ENCODE measurements at regions not wholly inside any gene's neighbourhood (a gene's known extent, or its start where the extent isn't known, plus 50 kb on each side); places are given as distances from the start of the nearest gene placed in this dataset.

- Histone ChIP-seq H3K9ac (ENCODE audit: low read length) (no peak overlapping the region), H2BK5ac (ENCODE audit: low read length) (no peak overlapping the region), H3K4me3 (ENCODE audit: low read length) (no peak overlapping the region), H3K79me1 (ENCODE audit: low read length) (no peaks in the 10 kb centered on the region), H3K23ac (ENCODE audit: low read length) (no peak overlapping the region), H2BK15ac (replicated peaks; ENCODE audit: low read depth) (no peak overlapping the region), H3K56ac (ENCODE audit: low read length) (no peak overlapping the region), H3K27ac (ENCODE audit: low read depth, low read length) (no peak overlapping the region), H4K5ac (ENCODE audit: low read length) (no peak overlapping the region), H2BK120ac (ENCODE audit: low read depth, low read length) (no peak overlapping the region), H3K27me3 (ENCODE audit: insufficient read depth, low read length, poor library complexity) (no peaks in the 10 kb centered on the region), H3K4me1 (ENCODE audit: control insufficient read depth, low read depth, low read length) (no peaks in the 10 kb centered on the region), H3K18ac (ENCODE audit: low read length) (no peak overlapping the region), H3K4me2 (ENCODE audit: low read length) (no peak overlapping the region), H3K4ac (ENCODE audit: low read depth, low read length) (no peak overlapping the region), H3K79me2 (ENCODE audit: control insufficient read depth, insufficient read depth, low read length) (no peaks in the 10 kb centered on the region), H2AK5ac (ENCODE audit: low read length) (no peak overlapping the region), H4K8ac (ENCODE audit: low read depth, low read length) (no peak overlapping the region), H3K36me3 (ENCODE audit: control insufficient read depth, insufficient read depth, low read length) (no peaks in the 10 kb centered on the region)
- DNase-seq = no peak
- no CpG with 5 or more reads among the region's 10 CpGs for WGBS (ENCODE audit: extremely low coverage, insufficient coverage, low lambda C conversion rate)
These were observed 105.8 kb upstream of the PPP1R26 start for GRCh38 chr9:135373820-135374219.

DNA sequence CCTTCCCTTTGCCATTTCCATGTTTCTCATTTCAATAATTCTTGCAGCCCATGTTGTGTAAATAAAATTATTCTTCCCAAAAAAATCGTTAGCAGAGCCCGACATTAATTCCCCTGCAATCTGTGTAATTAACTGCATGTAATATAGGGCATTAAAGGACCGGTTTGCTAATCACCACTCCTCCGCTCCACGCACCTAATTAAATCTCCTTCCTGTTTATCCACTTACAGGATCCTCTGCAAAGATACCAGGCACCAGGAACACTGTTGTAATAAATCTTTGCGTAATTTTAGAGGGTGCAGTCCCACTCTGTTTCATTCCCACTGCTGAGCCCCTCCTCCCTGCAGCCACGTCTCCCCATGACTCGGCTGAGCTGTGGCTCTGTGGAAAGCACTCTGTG is 105.0 kb upstream of the PPP1R26 start:
- Histone ChIP-seq H2BK120ac (ENCODE audit: low read depth, low read length) (no peak overlapping the region), H3K4me3 (ENCODE audit: low read length) (no peak overlapping the region), H3K4me2 (ENCODE audit: low read length) (no peak overlapping the region), H4K8ac (ENCODE audit: low read depth, low read length) (no peak overlapping the region), H3K27me3 (ENCODE audit: insufficient read depth, low read length, poor library complexity) (no peaks in the 10 kb centered on the region), H3K4ac (ENCODE audit: low read depth, low read length) (no peak overlapping the region), H3K79me2 (ENCODE audit: control insufficient read depth, insufficient read depth, low read length) (no peaks in the 10 kb centered on the region), H3K18ac (ENCODE audit: low read length) (no peak overlapping the region), H3K79me1 (ENCODE audit: low read length) (no peaks in the 10 kb centered on the region), H2AK5ac (ENCODE audit: low read length) (no peak overlapping the region), H2BK5ac (ENCODE audit: low read length) (no peak overlapping the region), H4K5ac (ENCODE audit: low read length) (no peak overlapping the region), H2BK15ac (replicated peaks; ENCODE audit: low read depth) (no peak overlapping the region), H3K27ac (ENCODE audit: low read depth, low read length) (no peak overlapping the region), H3K56ac (ENCODE audit: low read length) (no peak overlapping the region), H3K9ac (ENCODE audit: low read length) (no peak overlapping the region), H3K23ac (ENCODE audit: low read length) (no peak overlapping the region), H3K4me1 (ENCODE audit: control insufficient read depth, low read depth, low read length) (no peaks in the 10 kb centered on the region), H3K36me3 (ENCODE audit: control insufficient read depth, insufficient read depth, low read length) (no peaks in the 10 kb centered on the region)
- DNase-seq = no peak
- WGBS (ENCODE audit: extremely low coverage, insufficient coverage, low lambda C conversion rate) = no CpG with 5 or more reads among the region's 8 CpGs

DNA sequence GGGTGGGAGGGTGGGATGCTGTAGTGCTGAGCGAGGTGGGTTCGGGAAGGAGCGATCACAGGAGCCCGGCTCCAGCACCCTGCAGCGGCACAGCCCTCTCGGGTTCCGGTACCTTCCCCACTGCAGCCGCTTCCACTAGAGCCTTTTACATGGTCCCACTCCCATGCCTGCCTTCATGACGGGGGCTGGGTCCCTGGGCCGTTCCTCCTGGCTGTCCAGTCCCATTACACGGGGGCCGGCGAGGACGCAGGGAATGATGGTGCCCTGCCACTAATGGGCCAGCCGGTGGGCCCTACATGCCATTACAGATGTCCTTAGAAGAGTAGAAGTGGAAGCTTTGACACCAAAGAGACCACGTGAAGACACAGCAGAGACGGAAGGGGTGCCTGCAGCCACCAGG is 104.6 kb upstream of the PPP1R26 start:
- H3K27me3 ChIP-seq (ENCODE audit: insufficient read depth, low read length, poor library complexity) = no peaks in the 10 kb centered on the region
- H3K56ac ChIP-seq (ENCODE audit: low read length) = no peak overlapping the region
- no peaks in the 10 kb centered on the region for H3K79me2 ChIP-seq (ENCODE audit: control insufficient read depth, insufficient read depth, low read length)
- H2BK120ac ChIP-seq (ENCODE audit: low read depth, low read length) = no peak overlapping the region
- H2BK5ac ChIP-seq (ENCODE audit: low read length) = no peak overlapping the region
- no peak overlapping the region for H3K4me2 ChIP-seq (ENCODE audit: low read length)
- no peak overlapping the region for H3K27ac ChIP-seq (ENCODE audit: low read depth, low read length)
- no peaks in the 10 kb centered on the region for H3K79me1 ChIP-seq (ENCODE audit: low read length)
- no peak overlapping the region for H3K4ac ChIP-seq (ENCODE audit: low read depth, low read length)
- no peak for DNase-seq
- no peak overlapping the region for H3K9ac ChIP-seq (ENCODE audit: low read length)
- no peaks in the 10 kb centered on the region for H3K4me1 ChIP-seq (ENCODE audit: control insufficient read depth, low read depth, low read length)
- no peaks in the 10 kb centered on the region for H3K36me3 ChIP-seq (ENCODE audit: control insufficient read depth, insufficient read depth, low read length)
- H2AK5ac ChIP-seq (ENCODE audit: low read length) = no peak overlapping the region
- no peak overlapping the region for H4K8ac ChIP-seq (ENCODE audit: low read depth, low read length)
- H3K18ac ChIP-seq (ENCODE audit: low read length) = no peak overlapping the region
- no CpG with 5 or more reads among the region's 17 CpGs for WGBS (ENCODE audit: extremely low coverage, insufficient coverage, low lambda C conversion rate)
- no peak overlapping the region for H3K4me3 ChIP-seq (ENCODE audit: low read length)
- no peak overlapping the region for H2BK15ac ChIP-seq (replicated peaks; ENCODE audit: low read depth)
- H4K5ac ChIP-seq (ENCODE audit: low read length) = no peak overlapping the region
- H3K23ac ChIP-seq (ENCODE audit: low read length) = no peak overlapping the region

DNA sequence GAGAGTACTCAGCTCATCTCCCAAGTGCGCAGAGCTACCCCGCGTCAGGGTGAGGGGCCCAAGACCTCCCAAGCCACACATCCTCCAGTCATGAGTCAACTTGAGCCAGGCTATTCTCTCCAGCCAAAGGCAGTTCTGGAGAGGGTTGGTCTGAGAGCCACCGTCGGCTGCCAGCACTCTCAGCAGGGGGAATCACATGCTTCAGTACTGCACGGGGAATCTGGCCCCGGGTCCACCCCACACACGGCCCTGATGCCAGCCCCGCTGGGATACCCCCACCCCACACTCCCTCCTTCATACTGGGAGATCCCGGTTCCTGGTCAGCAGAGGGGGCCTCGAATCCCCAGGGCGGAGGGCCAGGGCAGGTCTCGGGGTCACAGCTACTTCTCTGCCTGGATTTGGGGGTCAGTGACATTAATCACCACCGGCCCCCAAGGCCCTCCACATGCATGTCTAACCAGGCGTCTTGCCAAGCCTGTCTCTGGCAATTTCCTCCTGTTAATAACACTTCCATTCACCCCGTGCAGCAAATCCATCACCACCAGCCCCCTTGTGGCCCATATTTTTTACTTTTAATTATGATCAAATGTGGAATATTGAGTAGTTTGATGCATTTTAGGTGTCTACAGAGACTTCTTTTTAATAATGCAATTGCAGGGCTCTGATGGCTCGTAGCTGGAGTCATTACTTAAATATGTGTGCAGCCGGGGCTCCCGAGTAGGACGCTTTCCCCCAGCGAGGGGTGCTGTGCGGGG is 102.9 kb upstream of the PPP1R26 start:
- no peak overlapping the region for H3K27ac ChIP-seq (ENCODE audit: low read depth, low read length)
- no peak overlapping the region for H4K5ac ChIP-seq (ENCODE audit: low read length)
- no peak for DNase-seq
- H2BK120ac ChIP-seq (ENCODE audit: low read depth, low read length) = no peak overlapping the region
- H4K8ac ChIP-seq (ENCODE audit: low read depth, low read length) = no peak overlapping the region
- no peak overlapping the region for H3K18ac ChIP-seq (ENCODE audit: low read length)
- no peaks in the 10 kb centered on the region for H3K79me1 ChIP-seq (ENCODE audit: low read length)
- no peaks in the 10 kb centered on the region for H3K27me3 ChIP-seq (ENCODE audit: insufficient read depth, low read length, poor library complexity)
- no peak overlapping the region for H3K4ac ChIP-seq (ENCODE audit: low read depth, low read length)
- no peak overlapping the region for H3K4me2 ChIP-seq (ENCODE audit: low read length)
- H3K9ac ChIP-seq (ENCODE audit: low read length) = no peak overlapping the region
- H2AK5ac ChIP-seq (ENCODE audit: low read length) = no peak overlapping the region
- H3K4me3 ChIP-seq (ENCODE audit: low read length) = no peak overlapping the region
- H3K56ac ChIP-seq (ENCODE audit: low read length) = no peak overlapping the region
- H2BK5ac ChIP-seq (ENCODE audit: low read length) = no peak overlapping the region
- no peak overlapping the region for H3K23ac ChIP-seq (ENCODE audit: low read length)
- H3K36me3 ChIP-seq (ENCODE audit: control insufficient read depth, insufficient read depth, low read length) = no peaks in the 10 kb centered on the region
- no peaks in the 10 kb centered on the region for H3K79me2 ChIP-seq (ENCODE audit: control insufficient read depth, insufficient read depth, low read length)
- H3K4me1 ChIP-seq (ENCODE audit: control insufficient read depth, low read depth, low read length) = no peaks in the 10 kb centered on the region
- no CpG with 5 or more reads among the region's 22 CpGs for WGBS (ENCODE audit: extremely low coverage, insufficient coverage, low lambda C conversion rate)
- H2BK15ac ChIP-seq (replicated peaks; ENCODE audit: low read depth) = no peak overlapping the region

GRCh38 chr9:135377431-135377830 is 102.2 kb upstream of the PPP1R26 start:
- no peak overlapping the region for H2BK15ac ChIP-seq (replicated peaks; ENCODE audit: low read depth)
- DNase-seq = no peak
- no CpG with 5 or more reads among the region's 12 CpGs for WGBS (ENCODE audit: extremely low coverage, insufficient coverage, low lambda C conversion rate)

DNA sequence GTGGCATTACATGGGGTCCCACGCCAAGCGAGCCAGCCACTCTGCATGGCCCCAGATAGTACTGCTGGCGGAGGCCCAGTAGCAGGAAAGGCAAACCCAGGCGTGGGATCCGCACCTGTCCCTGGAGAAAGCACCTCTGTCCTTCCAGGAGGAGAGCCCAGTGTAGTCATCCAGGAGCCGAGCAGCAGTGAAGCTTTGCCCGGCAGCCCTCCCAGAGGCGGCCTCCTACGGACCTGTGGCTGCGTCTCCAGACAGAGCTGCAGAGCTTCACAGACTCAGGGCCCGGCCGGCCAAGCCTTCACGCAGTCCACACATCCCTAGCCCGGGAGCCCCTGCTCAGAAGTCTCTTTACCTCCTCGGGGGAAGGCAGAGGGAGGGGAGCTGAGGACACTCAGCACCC is 100.8 kb upstream of the PPP1R26 start:
- no peaks in the 10 kb centered on the region for H3K79me2 ChIP-seq (ENCODE audit: control insufficient read depth, insufficient read depth, low read length)
- no peak overlapping the region for H3K4ac ChIP-seq (ENCODE audit: low read depth, low read length)
- WGBS (ENCODE audit: extremely low coverage, insufficient coverage, low lambda C conversion rate) = no CpG with 5 or more reads among the region's 15 CpGs
- no peak overlapping the region for H2AK5ac ChIP-seq (ENCODE audit: low read length)
- no peak overlapping the region for H3K18ac ChIP-seq (ENCODE audit: low read length)
- H3K4me1 ChIP-seq (ENCODE audit: control insufficient read depth, low read depth, low read length) = no peaks in the 10 kb centered on the region
- H3K9ac ChIP-seq (ENCODE audit: low read length) = no peak overlapping the region
- no peak overlapping the region for H3K27ac ChIP-seq (ENCODE audit: low read depth, low read length)
- H4K5ac ChIP-seq (ENCODE audit: low read length) = no peak overlapping the region
- no peak overlapping the region for H3K4me2 ChIP-seq (ENCODE audit: low read length)
- H3K4me3 ChIP-seq (ENCODE audit: low read length) = no peak overlapping the region
- no peak overlapping the region for H3K56ac ChIP-seq (ENCODE audit: low read length)
- no peak overlapping the region for H3K23ac ChIP-seq (ENCODE audit: low read length)
- no peak for DNase-seq
- no peak overlapping the region for H2BK5ac ChIP-seq (ENCODE audit: low read length)
- no peak overlapping the region for H2BK15ac ChIP-seq (replicated peaks; ENCODE audit: low read depth)
- no peak overlapping the region for H4K8ac ChIP-seq (ENCODE audit: low read depth, low read length)
- H3K36me3 ChIP-seq (ENCODE audit: control insufficient read depth, insufficient read depth, low read length) = no peaks in the 10 kb centered on the region
- no peaks in the 10 kb centered on the region for H3K79me1 ChIP-seq (ENCODE audit: low read length)
- H2BK120ac ChIP-seq (ENCODE audit: low read depth, low read length) = no peak overlapping the region
- no peaks in the 10 kb centered on the region for H3K27me3 ChIP-seq (ENCODE audit: insufficient read depth, low read length, poor library complexity)

More at GRCh38 chr9:135377431-135377830, 102.2 kb upstream of the PPP1R26 start:
- no peaks in the 10 kb centered on the region for H3K27me3 ChIP-seq (ENCODE audit: insufficient read depth, low read length, poor library complexity)
- H3K79me2 ChIP-seq (ENCODE audit: control insufficient read depth, insufficient read depth, low read length) = no peaks in the 10 kb centered on the region
- no peak overlapping the region for H3K4ac ChIP-seq (ENCODE audit: low read depth, low read length)
- H3K56ac ChIP-seq (ENCODE audit: low read length) = no peak overlapping the region
- H3K79me1 ChIP-seq (ENCODE audit: low read length) = no peaks in the 10 kb centered on the region
- H3K4me1 ChIP-seq (ENCODE audit: control insufficient read depth, low read depth, low read length) = no peaks in the 10 kb centered on the region
- H3K23ac ChIP-seq (ENCODE audit: low read length) = no peak overlapping the region
- no peaks in the 10 kb centered on the region for H3K36me3 ChIP-seq (ENCODE audit: control insufficient read depth, insufficient read depth, low read length)
- H2AK5ac ChIP-seq (ENCODE audit: low read length) = no peak overlapping the region
- no peak overlapping the region for H4K8ac ChIP-seq (ENCODE audit: low read depth, low read length)
- H2BK5ac ChIP-seq (ENCODE audit: low read length) = no peak overlapping the region
- H3K27ac ChIP-seq (ENCODE audit: low read depth, low read length) = no peak overlapping the region
- H3K4me2 ChIP-seq (ENCODE audit: low read length) = no peak overlapping the region
- H3K4me3 ChIP-seq (ENCODE audit: low read length) = no peak overlapping the region
- no peak overlapping the region for H2BK120ac ChIP-seq (ENCODE audit: low read depth, low read length)
- H4K5ac ChIP-seq (ENCODE audit: low read length) = no peak overlapping the region
- no peak overlapping the region for H3K18ac ChIP-seq (ENCODE audit: low read length)
- H3K9ac ChIP-seq (ENCODE audit: low read length) = no peak overlapping the region
